B cell (primary cell): ENCODE measurements at regions not wholly inside any gene's neighbourhood (a gene's known extent, or its start where the extent isn't known, plus 50 kb on each side); places are given as distances from the start of the nearest gene placed in this dataset.

Source experiments
- ATAC-seq: fragments of 200-7000 bp; cut with Tn5 transposase; one replicate; pipeline ENCODE4 v1.10.0; 2021; ENCODE audit warnings: low read depth, mild to moderate bottlenecking, moderate number of reproducible peaks, moderate library complexity
- CTCF ChIA-PET: fragments of 350-600 bp; sonication (Branson Sonifier 250); formaldehyde crosslinking; loops from one replicate; lab custom pipeline; 2021; ENCODE audit warnings: antibody characterized with exemption, inconsistent platforms; lab: Charles Lee
- POLR2A ChIA-PET: fragments of 350-600 bp; sonication (Branson Sonifier 250); formaldehyde crosslinking; loops from one replicate; lab custom pipeline; 2021; ENCODE audit warnings: antibody characterized with exemption; lab: Charles Lee
- DNase-seq: peaks from one replicate; pipeline ENCODE4 v3.0.0; 2013
- H2AFZ ChIP-seq: 2 replicates; pipeline ENCODE4 v1.6.1; 2012; ENCODE audit warnings: mild to moderate bottlenecking, low read depth, low read length; ENCODE audit not compliant: insufficient read depth, poor library complexity, severe bottlenecking
- H3K27ac ChIP-seq, 2 donors: 1 replicate in 1 of 2; 2 replicates in 1 of 2; pipeline ENCODE4 v1.5.1; 2012 to 2013; ENCODE audit warnings: low read length in 2 of 2, mild to moderate bottlenecking in 2 of 2, moderate library complexity in 1 of 2
- H3K27me3 ChIP-seq, 4 experiments: fragments of 200-600 bp in 1 of 4; sonication (generic) in 1 of 4; replicated peaks in 1 of 4; 1 replicate in 2 of 4; 2 replicates in 2 of 4; pipeline versions ENCODE4 v1.6.1 to v1.7.0; 2013 to 2016; ENCODE audit warnings: low read length in 3 of 4, mild to moderate bottlenecking in 2 of 4, mixed read lengths in 1 of 4, moderate library complexity in 1 of 4; ENCODE audit not compliant: insufficient read depth in 4 of 4, control insufficient read depth in 3 of 4; ENCODE audit errors: control extremely low read depth in 1 of 4
- H3K36me3 ChIP-seq, 2 experiments: replicated peaks in 1 of 2; 1 replicate in 1 of 2; 2 replicates in 1 of 2; pipeline versions ENCODE4 v1.6.1 to v1.7.1; 2013; ENCODE audit warnings: low read length in 1 of 2; ENCODE audit not compliant: insufficient read depth in 2 of 2, control insufficient read depth in 1 of 2; ENCODE audit errors: control extremely low read depth in 1 of 2, extremely low read depth in 1 of 2
- H3K4me1 ChIP-seq, 2 donors: fragments of 200-600 bp in 1 of 2; sonication (generic) in 1 of 2; 1 replicate in 1 of 2; 2 replicates in 1 of 2; pipeline versions ENCODE4 v1.5.1 to v1.6.1; 2013 to 2017; ENCODE audit warnings: low read length in 2 of 2; ENCODE audit not compliant: control insufficient read depth in 2 of 2, insufficient read depth in 2 of 2
- H3K4me2 ChIP-seq: replicated peaks from 2 replicates; pipeline ENCODE3; 2012; ENCODE audit warnings: mild to moderate bottlenecking, low read depth, low read length; ENCODE audit not compliant: poor library complexity, severe bottlenecking
- H3K4me3 ChIP-seq, 5 experiments: fragments of 200-600 bp in 1 of 5; sonication (generic) in 1 of 5; 1 replicate in 3 of 5; 2 replicates in 2 of 5; pipeline versions ENCODE4 v1.5.1 to v1.7.0; 2011 to 2016; ENCODE audit warnings: low read length in 4 of 5, mild to moderate bottlenecking in 4 of 5, low read depth in 2 of 5, control low read depth in 1 of 5, moderate library complexity in 1 of 5; ENCODE audit not compliant: insufficient read depth in 1 of 5; ENCODE audit errors: control extremely low read depth in 1 of 5, extremely low read depth in 1 of 5
- H3K79me2 ChIP-seq: fragments of 200-600 bp; sonication (generic); one replicate; pipeline ENCODE4 v1.6.0; 2016; ENCODE audit warnings: low read length; ENCODE audit not compliant: control insufficient read depth, insufficient read depth
- H3K9ac ChIP-seq: fragments of 200-600 bp; sonication (generic); 2 replicates; pipeline ENCODE4 v1.6.1; 2017; ENCODE audit warnings: mild to moderate bottlenecking, low read length, moderate library complexity
- H3K9me3 ChIP-seq, 3 donors: one replicate each; pipeline versions ENCODE4 v1.6.1 to v1.7.1; 2013; ENCODE audit warnings: low read length in 2 of 3; ENCODE audit not compliant: control insufficient read depth in 2 of 3, insufficient read depth in 1 of 3; ENCODE audit errors: control extremely low read depth in 1 of 3
- H4K20me1 ChIP-seq: 2 replicates; pipeline ENCODE4 v1.6.0; 2012; ENCODE audit warnings: mild to moderate bottlenecking, low read length; ENCODE audit not compliant: insufficient read depth, control insufficient read depth, poor library complexity, severe bottlenecking
- H3K27ac Mint-ChIP-seq: one replicate; pipeline ENCODE4 v1.8.0; 2021; ENCODE audit warnings: mixed read lengths
- H3K27me3 Mint-ChIP-seq: one replicate; pipeline ENCODE4 v1.8.0; 2021; ENCODE audit warnings: mixed read lengths
- H3K4me1 Mint-ChIP-seq: one replicate; pipeline ENCODE4 v1.8.0; 2021; ENCODE audit warnings: mixed read lengths
- H3K4me3 Mint-ChIP-seq: one replicate; pipeline ENCODE4 v1.8.0; 2021; ENCODE audit warnings: mixed read lengths
- H3K9me3 Mint-ChIP-seq: one replicate; pipeline ENCODE4 v1.8.0; 2022; ENCODE audit warnings: mixed read lengths; ENCODE audit not compliant: insufficient read depth
- CTCF ChIP-seq: fragments of 200-600 bp; IDR thresholded peaks from one replicate; pipeline ENCODE4 v1.8.0; 2022; ENCODE audit warnings: antibody characterized with exemption, mild to moderate bottlenecking
- EZH2 ChIP-seq: IDR thresholded peaks from 2 replicates; pipeline ENCODE4 v1.6.1; 2012; ENCODE audit warnings: borderline replicate concordance, low read depth, mild to moderate bottlenecking, moderate library complexity, low read length; ENCODE audit not compliant: insufficient read depth, poor library complexity, severe bottlenecking
- WGBS: methylation state at CpG from one replicate; pipeline ENCODE4 v1.1.5; 2013; ENCODE audit warnings: missing lambda C conversion rate; ENCODE audit not compliant: insufficient coverage; 5-methylcytosine and 5-hydroxymethylcytosine counted together
- intact Hi-C: fragments of 100-400 bp; cut with micrococcal nuclease; formaldehyde crosslinking; loops from one replicate; pipeline ENCODE4 v1.10.0; 2022

DNA sequence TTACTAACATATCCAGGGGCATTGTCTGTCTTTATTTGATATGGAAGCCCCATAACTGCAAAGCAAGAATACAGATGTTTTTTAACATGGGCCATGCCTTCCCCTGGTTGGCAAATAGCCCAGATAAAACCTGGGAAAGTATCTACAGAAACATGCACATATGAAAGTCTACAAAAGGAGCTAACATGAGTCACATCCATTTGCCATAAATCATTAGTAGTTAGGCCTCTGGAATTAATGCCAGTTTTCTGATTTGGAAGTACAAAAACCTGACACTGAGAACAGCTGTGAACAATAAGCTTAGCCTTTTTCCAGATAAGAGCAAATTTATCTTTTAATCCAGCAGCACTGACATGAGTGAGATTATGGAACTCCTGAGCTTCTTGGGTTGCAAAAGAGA is 418.0 kb upstream of the IMPG1 start:
- intact Hi-C loops, result no loop called here
- no peak overlapping the region for H3K4me3 ChIP-seq
- H3K4me3 Mint-ChIP-seq, result no peak overlapping the region
- no peak overlapping the region for H3K9ac ChIP-seq
- ATAC-seq, result no peak
- H3K4me1 Mint-ChIP-seq, result no peaks in the 10 kb centered on the region
- no peaks in the 10 kb centered on the region for H4K20me1 ChIP-seq
- H3K36me3 ChIP-seq, result no peaks in the 10 kb centered on the region
- no peaks in the 10 kb centered on the region for H3K4me1 ChIP-seq
- H3K27ac Mint-ChIP-seq, result no peak overlapping the region
- H3K27me3 Mint-ChIP-seq, result no peaks in the 10 kb centered on the region
- peaks cover 15% of the 10 kb centered on the region for H3K9me3 Mint-ChIP-seq
- no peak for DNase-seq
- no peaks in the 10 kb centered on the region for H3K79me2 ChIP-seq
- no peak overlapping the region for H3K4me2 ChIP-seq
- CTCF ChIA-PET, result no interaction called here
- no peaks in the 10 kb centered on the region for H3K27me3 ChIP-seq
- POLR2A ChIA-PET, result no interaction called here
- TF ChIP-seq CTCF (no peak), EZH2 (no peak)
- no peak overlapping the region for H2AFZ ChIP-seq
- H3K9me3 ChIP-seq, result peaks cover 0 to 9% (median 7%) of the 10 kb centered on the region in 3 donors
- H3K27ac ChIP-seq, result no peak overlapping the region

DNA sequence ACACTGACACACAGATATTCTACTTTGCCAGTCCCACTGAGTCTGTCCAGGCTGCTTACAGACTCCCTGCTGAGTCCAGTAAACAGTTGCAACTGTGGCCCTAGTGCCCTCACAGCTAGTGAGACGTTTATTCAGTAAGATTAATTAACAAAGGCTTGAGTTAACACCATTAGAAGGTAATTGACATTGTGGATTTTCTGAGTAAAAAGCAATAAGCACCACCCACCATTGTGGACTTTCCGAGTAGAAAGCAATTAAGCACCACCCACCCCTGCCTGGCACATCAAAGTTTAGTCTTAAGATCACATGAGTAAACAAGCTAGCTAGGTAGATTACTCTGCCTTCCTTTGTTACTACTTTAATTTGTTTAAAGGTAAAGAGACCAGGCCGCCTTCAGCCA is 408.6 kb upstream of the IMPG1 start:
- no CpG with 5 or more reads among the region's 3 CpGs for WGBS
- H2AFZ ChIP-seq, result no peak overlapping the region
- H3K9me3 ChIP-seq, result peaks cover 1 to 16% (median 3%) of the 10 kb centered on the region in 3 donors
- DNase-seq (no peak), ATAC-seq (no peak)
- ChIA-PET CTCF (no interaction called here), POLR2A (no interaction called here)
- no peak overlapping the region for H3K27ac ChIP-seq
- no peak overlapping the region for H3K4me2 ChIP-seq
- Mint-ChIP-seq H3K27me3 (no peaks in the 10 kb centered on the region), H3K4me1 (no peaks in the 10 kb centered on the region), H3K4me3 (no peak overlapping the region), H3K27ac (no peak overlapping the region), H3K9me3 (peaks cover 13% of the 10 kb centered on the region)
- no peaks in the 10 kb centered on the region for H3K4me1 ChIP-seq
- H3K36me3 ChIP-seq, result no peaks in the 10 kb centered on the region
- H3K79me2 ChIP-seq, result no peaks in the 10 kb centered on the region
- intact Hi-C loops, result no loop called here
- no peaks in the 10 kb centered on the region for H4K20me1 ChIP-seq
- H3K4me3 ChIP-seq, result no peak overlapping the region
- TF ChIP-seq CTCF (no peak), EZH2 (no peak)
- H3K27me3 ChIP-seq, result no peaks in the 10 kb centered on the region
- H3K9ac ChIP-seq, result no peak overlapping the region
